Suprapubic skin (tissue), 3 donors: ENCODE measurements at regions not wholly inside any gene's neighbourhood (a gene's known extent, or its start where the extent isn't known, plus 50 kb on each side); places are given as distances from the start of the nearest gene placed in this dataset.

ENCODE experiments used
- POLR2A ChIP-seq, 2 donors: fragments of 450-650 bp; IDR thresholded peaks; one replicate each; pipeline ENCODE4 v1.6.1; 2017; ENCODE audit warnings: antibody characterized with exemption in 2 of 2, mild to moderate bottlenecking in 2 of 2, moderate library complexity in 2 of 2
- TF ChIP-seq, protein P1 (sequence below), 2 donors: fragments of 200-600 bp in 1 of 2; fragments of 450-650 bp in 1 of 2; sonication (generic) in 1 of 2; IDR thresholded peaks; one replicate each; pipeline ENCODE4 v1.5.1; 2016 to 2019; ENCODE audit warnings: antibody characterized with exemption in 2 of 2, mild to moderate bottlenecking in 1 of 2, moderate library complexity in 1 of 2

DNA sequence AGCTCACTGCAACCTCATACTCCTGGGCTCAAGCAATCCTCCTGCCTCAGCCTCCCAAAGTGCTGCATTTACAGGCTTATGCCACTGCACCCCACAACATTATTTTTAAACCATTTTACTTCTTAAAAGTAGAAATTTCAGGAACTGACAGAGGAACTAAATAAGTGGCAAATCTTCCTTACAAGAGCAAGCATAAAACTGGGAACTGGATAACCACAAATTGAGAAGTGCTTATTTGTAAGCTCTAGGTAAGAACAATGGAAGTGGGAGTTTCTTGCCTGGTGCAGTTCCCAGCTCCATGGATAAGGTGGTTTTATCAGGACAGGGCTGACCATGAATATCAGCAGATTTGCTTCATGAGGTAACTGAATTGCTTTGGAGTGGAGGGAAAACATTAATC lies 655.2 kb downstream of the DIPK2A start:
- TF ChIP-seq, protein P1, sequence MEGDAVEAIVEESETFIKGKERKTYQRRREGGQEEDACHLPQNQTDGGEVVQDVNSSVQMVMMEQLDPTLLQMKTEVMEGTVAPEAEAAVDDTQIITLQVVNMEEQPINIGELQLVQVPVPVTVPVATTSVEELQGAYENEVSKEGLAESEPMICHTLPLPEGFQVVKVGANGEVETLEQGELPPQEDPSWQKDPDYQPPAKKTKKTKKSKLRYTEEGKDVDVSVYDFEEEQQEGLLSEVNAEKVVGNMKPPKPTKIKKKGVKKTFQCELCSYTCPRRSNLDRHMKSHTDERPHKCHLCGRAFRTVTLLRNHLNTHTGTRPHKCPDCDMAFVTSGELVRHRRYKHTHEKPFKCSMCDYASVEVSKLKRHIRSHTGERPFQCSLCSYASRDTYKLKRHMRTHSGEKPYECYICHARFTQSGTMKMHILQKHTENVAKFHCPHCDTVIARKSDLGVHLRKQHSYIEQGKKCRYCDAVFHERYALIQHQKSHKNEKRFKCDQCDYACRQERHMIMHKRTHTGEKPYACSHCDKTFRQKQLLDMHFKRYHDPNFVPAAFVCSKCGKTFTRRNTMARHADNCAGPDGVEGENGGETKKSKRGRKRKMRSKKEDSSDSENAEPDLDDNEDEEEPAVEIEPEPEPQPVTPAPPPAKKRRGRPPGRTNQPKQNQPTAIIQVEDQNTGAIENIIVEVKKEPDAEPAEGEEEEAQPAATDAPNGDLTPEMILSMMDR (IDR thresholded peaks at IDR 0.05): no peak
- no peak for TF ChIP-seq POLR2A (IDR thresholded peaks at IDR 0.05)
